ENCODE measurements at regions not wholly inside any gene's neighbourhood (a gene's known extent, or its start where the extent isn't known, plus 50 kb on each side); places are given as distances from the start of the nearest gene placed in this dataset.

DNA sequence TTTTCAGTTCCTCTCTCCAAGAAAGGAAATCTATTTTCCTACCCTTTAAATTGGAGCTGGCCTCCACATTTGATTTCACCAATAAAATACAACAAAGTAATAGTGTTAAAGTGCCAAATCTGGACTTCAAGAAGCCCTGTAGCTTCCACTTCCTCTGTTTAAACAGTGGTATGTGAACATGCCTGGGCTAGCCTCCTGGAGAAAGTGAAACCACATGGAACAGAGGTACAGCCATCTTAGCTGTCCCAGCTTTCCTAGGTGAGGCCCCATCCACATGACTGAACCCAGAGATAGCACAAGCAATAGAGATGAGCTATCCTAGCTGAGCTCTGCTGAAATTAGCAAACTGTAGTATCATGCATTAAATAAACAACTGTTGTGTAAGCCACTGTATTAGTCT lies 131.8 kb upstream of the VCX start:
- TF ChIP-seq, protein P1, sequence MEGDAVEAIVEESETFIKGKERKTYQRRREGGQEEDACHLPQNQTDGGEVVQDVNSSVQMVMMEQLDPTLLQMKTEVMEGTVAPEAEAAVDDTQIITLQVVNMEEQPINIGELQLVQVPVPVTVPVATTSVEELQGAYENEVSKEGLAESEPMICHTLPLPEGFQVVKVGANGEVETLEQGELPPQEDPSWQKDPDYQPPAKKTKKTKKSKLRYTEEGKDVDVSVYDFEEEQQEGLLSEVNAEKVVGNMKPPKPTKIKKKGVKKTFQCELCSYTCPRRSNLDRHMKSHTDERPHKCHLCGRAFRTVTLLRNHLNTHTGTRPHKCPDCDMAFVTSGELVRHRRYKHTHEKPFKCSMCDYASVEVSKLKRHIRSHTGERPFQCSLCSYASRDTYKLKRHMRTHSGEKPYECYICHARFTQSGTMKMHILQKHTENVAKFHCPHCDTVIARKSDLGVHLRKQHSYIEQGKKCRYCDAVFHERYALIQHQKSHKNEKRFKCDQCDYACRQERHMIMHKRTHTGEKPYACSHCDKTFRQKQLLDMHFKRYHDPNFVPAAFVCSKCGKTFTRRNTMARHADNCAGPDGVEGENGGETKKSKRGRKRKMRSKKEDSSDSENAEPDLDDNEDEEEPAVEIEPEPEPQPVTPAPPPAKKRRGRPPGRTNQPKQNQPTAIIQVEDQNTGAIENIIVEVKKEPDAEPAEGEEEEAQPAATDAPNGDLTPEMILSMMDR (IDR thresholded peaks at IDR 0.05): no peak
- no peak overlapping the region for H3K4me3 ChIP-seq
- no peaks in the 10 kb centered on the region for H3K9me3 ChIP-seq
- no peaks in the 10 kb centered on the region for H3K36me3 ChIP-seq
- DNase-seq: no peak
- no peak for ATAC-seq
- H3K27ac ChIP-seq: no peak overlapping the region
- H3K27me3 ChIP-seq: no peaks in the 10 kb centered on the region
- H3K4me1 ChIP-seq: no peaks in the 10 kb centered on the region
- intact Hi-C loops (cut with DNase I): no loop called here

DNA sequence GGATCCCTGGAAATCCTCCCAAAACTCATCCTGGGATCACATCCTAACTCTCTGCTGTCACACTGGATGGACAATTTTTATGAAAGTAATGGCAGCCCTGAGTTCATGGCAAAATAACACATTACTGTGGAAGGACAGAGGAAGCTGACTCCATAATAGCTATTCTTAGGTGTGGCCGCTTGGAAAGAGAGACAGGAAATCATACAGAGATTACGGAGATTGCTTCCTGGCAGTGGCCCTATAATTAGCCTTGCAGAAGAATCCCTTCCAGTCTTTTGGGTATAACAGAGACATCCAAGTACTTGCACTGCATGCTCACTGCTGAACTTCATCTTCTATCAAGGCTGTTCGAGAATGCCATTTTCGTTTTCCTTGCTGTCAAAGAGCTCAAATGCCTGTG lies 133.1 kb upstream of the VCX start:
- no peaks in the 10 kb centered on the region for H3K36me3 ChIP-seq
- intact Hi-C loops (cut with DNase I): no loop called here
- no peaks in the 10 kb centered on the region for H3K9me3 ChIP-seq
- H3K27me3 ChIP-seq: no peaks in the 10 kb centered on the region
- no peak for DNase-seq
- H3K4me1 ChIP-seq: no peaks in the 10 kb centered on the region
- no peak overlapping the region for H3K4me3 ChIP-seq
- H3K27ac ChIP-seq: no peak overlapping the region
- ATAC-seq: no peak
- TF ChIP-seq, protein P1 (IDR thresholded peaks at IDR 0.05): no peak

DNA sequence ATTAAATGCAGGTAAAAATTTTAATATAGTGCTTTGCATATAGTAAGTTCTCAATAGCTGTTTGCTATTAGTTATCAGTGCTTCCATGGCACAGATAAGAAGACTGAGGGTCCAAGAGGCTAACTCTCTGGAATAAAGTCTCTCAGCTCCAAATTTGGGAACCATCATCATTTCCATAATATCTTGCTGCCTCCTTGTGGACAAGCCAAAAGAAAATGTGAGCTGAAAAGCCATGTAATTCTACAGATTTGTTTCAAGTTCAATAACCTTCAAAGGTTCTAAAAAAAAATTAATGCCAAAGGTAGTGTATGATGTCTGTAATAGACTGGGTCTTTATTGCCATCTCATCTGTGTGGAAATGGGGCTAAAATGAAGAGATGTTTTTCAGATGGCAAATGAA lies 136.9 kb upstream of the VCX start:
- no peaks in the 10 kb centered on the region for H3K27me3 ChIP-seq
- no peak for DNase-seq
- H3K4me3 ChIP-seq: no peak overlapping the region
- intact Hi-C loops (cut with DNase I): no loop called here
- H3K9me3 ChIP-seq: no peaks in the 10 kb centered on the region
- no peaks in the 10 kb centered on the region for H3K36me3 ChIP-seq
- H3K27ac ChIP-seq: no peak overlapping the region
- no peak for ATAC-seq
- H3K4me1 ChIP-seq: no peaks in the 10 kb centered on the region
- TF ChIP-seq, protein P1 (IDR thresholded peaks at IDR 0.05): peak; percentile 8

DNA sequence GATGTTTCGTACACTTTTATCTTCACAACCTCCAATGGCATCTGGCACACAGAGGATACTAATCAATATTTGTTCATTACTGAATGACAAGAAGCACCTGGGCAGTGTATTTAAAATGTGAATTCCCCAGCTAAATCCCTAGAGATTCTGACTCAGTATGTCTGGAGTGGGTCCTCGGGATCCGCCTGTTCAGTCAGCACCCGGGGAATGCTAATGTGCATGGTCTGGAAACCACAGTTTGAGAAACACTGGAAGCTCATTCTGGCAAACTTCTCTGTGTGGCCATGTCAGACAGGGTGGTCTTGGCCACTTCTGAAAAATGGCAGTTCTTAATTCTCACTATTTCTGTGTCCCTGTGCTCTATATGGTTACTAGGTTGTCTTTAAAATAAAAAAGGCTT lies 138.8 kb upstream of the VCX start:
- no peak for ATAC-seq
- TF ChIP-seq, protein P1 (IDR thresholded peaks at IDR 0.05): no peak
- Histone ChIP-seq H3K36me3 (no peaks in the 10 kb centered on the region), H3K9me3 (no peaks in the 10 kb centered on the region), H3K27me3 (no peaks in the 10 kb centered on the region), H3K4me3 (no peak overlapping the region), H3K27ac (no peak overlapping the region), H3K4me1 (no peaks in the 10 kb centered on the region)
- intact Hi-C loops (cut with DNase I): no loop called here
- no peak for DNase-seq

DNA sequence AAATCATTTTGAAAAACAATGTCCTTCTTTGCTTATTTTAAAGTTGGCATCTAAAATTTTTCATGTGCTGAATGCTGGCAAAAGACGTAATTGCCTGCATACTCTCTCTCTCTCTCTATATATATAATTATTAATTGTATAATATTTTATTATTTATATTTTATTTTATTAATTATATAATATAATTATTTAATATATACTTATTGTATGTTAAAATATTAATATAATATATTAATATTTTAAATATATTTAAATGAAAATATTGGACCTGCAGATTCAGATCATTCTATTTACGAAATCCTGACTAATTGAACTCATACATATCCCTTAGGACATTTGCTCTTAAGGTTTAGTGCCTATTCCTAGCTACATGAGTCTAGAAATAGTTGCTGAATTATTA lies 144.7 kb upstream of the VCX start:
- intact Hi-C loops (cut with DNase I): no loop called here
- no peak for ATAC-seq
- no peak overlapping the region for H3K27ac ChIP-seq

DNA sequence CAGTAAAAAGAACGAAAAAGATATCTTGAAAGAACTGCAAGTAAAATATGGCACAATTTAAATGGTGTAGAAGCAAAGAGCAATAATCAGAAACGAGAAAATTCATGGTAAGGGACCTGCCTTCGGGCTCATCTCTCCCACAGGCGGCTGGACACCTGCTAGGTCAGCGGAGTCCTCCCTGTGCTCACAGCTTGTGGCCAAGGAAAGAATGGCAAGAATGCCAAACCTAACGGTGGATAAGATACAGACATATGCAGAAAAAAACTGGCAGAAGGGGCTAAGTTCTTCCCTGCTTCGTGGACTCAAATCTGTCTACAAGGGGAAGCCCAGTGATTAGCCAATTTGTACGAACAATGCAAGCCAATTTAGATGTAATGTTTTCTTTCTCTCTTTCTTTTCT lies 152.1 kb upstream of the VCX start:
- Histone ChIP-seq H3K4me3 (no peak overlapping the region), H3K27me3 (no peaks in the 10 kb centered on the region), H3K9me3 (no peaks in the 10 kb centered on the region), H3K36me3 (no peaks in the 10 kb centered on the region), H3K27ac (no peak overlapping the region), H3K4me1 (no peaks in the 10 kb centered on the region)
- intact Hi-C loops (cut with DNase I): no loop called here
- no peak for DNase-seq
- ATAC-seq: no peak
- TF ChIP-seq, protein P1 (IDR thresholded peaks at IDR 0.05): no peak

More for the DNA sequence above, 144.7 kb upstream of the VCX start:
- no peak for DNase-seq
- H3K4me1 ChIP-seq: no peaks in the 10 kb centered on the region
- H3K4me3 ChIP-seq: no peak overlapping the region
- TF ChIP-seq, protein P1 (IDR thresholded peaks at IDR 0.05): no peak
- no peaks in the 10 kb centered on the region for H3K27me3 ChIP-seq
- no peaks in the 10 kb centered on the region for H3K9me3 ChIP-seq
- H3K36me3 ChIP-seq: no peaks in the 10 kb centered on the region

All from upper lobe of right lung (tissue), 1 donor.